SK-N-SH (cell line): ENCODE measurements at regions not wholly inside any gene's neighbourhood (a gene's known extent, or its start where the extent isn't known, plus 50 kb on each side); places are given as distances from the start of the nearest gene placed in this dataset.

Source experiments
- CTCF ChIA-PET: fragments of 300-600, 350-600 bp; formaldehyde crosslinking; extraction: SDS; loops from one replicate; lab custom pipeline; 2021; lab: Yijun Ruan, JAX
- POLR2A ChIA-PET: fragments of 350-600 bp; sonication (Branson Sonifier 250); formaldehyde crosslinking; extraction: SDS; loops from one replicate; lab custom pipeline; 2020; ENCODE audit warnings: antibody characterized with exemption, inconsistent platforms; lab: Yijun Ruan, JAX
- DNase-seq: peaks from one replicate; pipeline ENCODE4 v3.0.0; 2012
- H2AFZ ChIP-seq: fragments of 200-600 bp; sonication (generic); 2 replicates; pipeline ENCODE4 v1.8.1; 2016; ENCODE audit warnings: antibody characterized with exemption, mild to moderate bottlenecking, low read depth
- H3F3A ChIP-seq: fragments of 200-600 bp; sonication (generic); replicated peaks from 2 replicates; pipeline ENCODE3; 2016; ENCODE audit warnings: antibody characterized with exemption, mild to moderate bottlenecking; ENCODE audit not compliant: insufficient read depth
- H3K27ac ChIP-seq, 2 experiments: fragments of 200-500 bp in 1 of 2; fragments of 200-600 bp in 1 of 2; sonication (Bioruptor generic) in 1 of 2; sonication (generic), shearing (Covaris generic) in 1 of 2; 2 replicates each; pipeline versions ENCODE4 v1.5.1 to v1.6.1; 2014 to 2016; ENCODE audit warnings: low read depth in 2 of 2, inconsistent platforms in 1 of 2, low read length in 1 of 2, mild to moderate bottlenecking in 1 of 2, mixed read lengths in 1 of 2
- H3K27me3 ChIP-seq: fragments of 200-600 bp; sonication (generic), shearing (Covaris generic); 2 replicates; pipeline ENCODE4 v1.6.1; 2016; ENCODE audit warnings: mixed run types; ENCODE audit not compliant: insufficient read depth
- H3K36me3 ChIP-seq, 2 experiments: fragments of 200-500 bp in 1 of 2; fragments of 200-600 bp in 1 of 2; sonication (Bioruptor generic) in 1 of 2; sonication (generic) in 1 of 2; replicated peaks in 1 of 2; 2 replicates each; pipeline versions ENCODE3 to v1.5.1; 2014 to 2016; ENCODE audit warnings: low read length in 1 of 2, mild to moderate bottlenecking in 1 of 2; ENCODE audit not compliant: insufficient read depth in 2 of 2, control insufficient read depth in 1 of 2
- H3K4me1 ChIP-seq, 2 experiments: fragments of 200-500 bp in 1 of 2; fragments of 200-600 bp in 1 of 2; sonication (Bioruptor generic) in 1 of 2; sonication (generic), shearing (Covaris generic) in 1 of 2; 2 replicates each; pipeline versions ENCODE4 v1.5.1 to v1.6.1; 2014 to 2016; ENCODE audit warnings: low read depth in 1 of 2, low read length in 1 of 2, mixed run types in 1 of 2; ENCODE audit not compliant: insufficient read depth in 2 of 2, control insufficient read depth in 1 of 2
- H3K4me2 ChIP-seq: fragments of 200-600 bp; sonication (generic), shearing (Covaris generic); 2 replicates; pipeline ENCODE4 v1.6.1; 2017; ENCODE audit warnings: mixed run types
- H3K4me3 ChIP-seq, 2 experiments: fragments of 200-500 bp in 1 of 2; fragments of 200-600 bp in 1 of 2; sonication (Bioruptor generic) in 1 of 2; sonication (generic), shearing (Covaris generic) in 1 of 2; 2 replicates each; pipeline versions ENCODE4 v1.5.1 to v1.8.1; 2014 to 2016; ENCODE audit warnings: low read depth in 2 of 2, inconsistent platforms in 1 of 2, low read length in 1 of 2, mild to moderate bottlenecking in 1 of 2, mixed read lengths in 1 of 2, moderate library complexity in 1 of 2
- H3K79me2 ChIP-seq: fragments of 200-600 bp; sonication (generic); 2 replicates; pipeline ENCODE4 v1.8.1; 2017; ENCODE audit warnings: mild to moderate bottlenecking; ENCODE audit not compliant: insufficient read depth
- H3K9ac ChIP-seq: fragments of 200-600 bp; sonication (generic); 2 replicates; pipeline ENCODE4 v1.6.1; 2017; ENCODE audit warnings: mixed run types
- H3K9me2 ChIP-seq: fragments of 200-600 bp; sonication (generic); 2 replicates; pipeline ENCODE4 v1.6.1; 2017; ENCODE audit warnings: mixed run types
- H3K9me3 ChIP-seq: fragments of 200-600 bp; sonication (generic); 2 replicates; pipeline ENCODE4 v1.6.1; 2017; ENCODE audit warnings: mixed run types, mild to moderate bottlenecking, moderate library complexity
- H4K20me1 ChIP-seq: fragments of 200-600 bp; sonication (generic); 2 replicates; pipeline ENCODE4 v1.6.1; 2017; ENCODE audit warnings: mild to moderate bottlenecking, mixed run types; ENCODE audit not compliant: insufficient read depth
- CHD2 ChIP-seq: fragments of 150-350 bp; IDR thresholded peaks from 2 replicates; pipeline ENCODE4 v1.6.1; 2018; ENCODE audit warnings: low read length; ENCODE audit not compliant: partially characterized antibody
- EP300 ChIP-seq, 2 experiments: IDR thresholded peaks; 2 replicates each; pipeline versions ENCODE4 v1.4.0 to v1.6.1; 2012; ENCODE audit warnings: borderline replicate concordance in 1 of 2, low read depth in 1 of 2, low read length in 1 of 2
- EZH2phosphoT487 ChIP-seq: fragments of 200-600 bp; sonication (generic); IDR thresholded peaks from 2 replicates; pipeline ENCODE4 v1.6.1; 2017; ENCODE audit warnings: low read depth, mixed run types, mild to moderate bottlenecking, antibody characterized with exemption, moderate library complexity, borderline replicate concordance
- GABPA ChIP-seq: IDR thresholded peaks from 2 replicates; pipeline ENCODE4 v1.4.0; 2012; ENCODE audit warnings: low read depth, mild to moderate bottlenecking
- MAX ChIP-seq: IDR thresholded peaks from 2 replicates; pipeline ENCODE4 v1.4.0; 2012; ENCODE audit warnings: low read depth
- MEF2A ChIP-seq: IDR thresholded peaks from 2 replicates; pipeline ENCODE4 v1.4.0; 2012; ENCODE audit warnings: low read depth, borderline replicate concordance
- MXI1 ChIP-seq: IDR thresholded peaks from 2 replicates; pipeline ENCODE4 v1.6.1; 2012; ENCODE audit warnings: mild to moderate bottlenecking, low read depth, low read length, improper control_type of control experiment
- NFIC ChIP-seq: IDR thresholded peaks from 2 replicates; pipeline ENCODE4 v1.4.0; 2012; ENCODE audit warnings: borderline replicate concordance
- POLR2AphosphoS5 ChIP-seq: IDR thresholded peaks from 2 replicates; pipeline ENCODE4 v1.6.1; 2012; ENCODE audit warnings: low read depth, low read length
- RAD21 ChIP-seq: IDR thresholded peaks from 2 replicates; pipeline ENCODE4 v1.6.1; 2012; ENCODE audit warnings: mild to moderate bottlenecking, low read length
- RFX5 ChIP-seq: IDR thresholded peaks from 2 replicates; pipeline ENCODE4 v1.6.1; 2012; ENCODE audit warnings: mild to moderate bottlenecking, improper control_type of control experiment, low read length
- RXRA ChIP-seq: IDR thresholded peaks from 2 replicates; pipeline ENCODE4 v1.4.0; 2012; ENCODE audit warnings: low read depth, mild to moderate bottlenecking, borderline replicate concordance
- YY1 ChIP-seq: IDR thresholded peaks from 2 replicates; pipeline ENCODE4 v1.4.0; 2012; ENCODE audit warnings: low read depth, mild to moderate bottlenecking
- WGBS: methylation state at CpG from one replicate; pipeline ENCODE4 v1.1.6; 2017; ENCODE audit warnings: low lambda C conversion rate; 5-methylcytosine and 5-hydroxymethylcytosine counted together
- TF ChIP-seq, protein P1 (sequence below): fragments of 150-350 bp; IDR thresholded peaks from 2 replicates; pipeline ENCODE4 v1.6.1; 2016; ENCODE audit warnings: mild to moderate bottlenecking, low read depth, low read length
- TF ChIP-seq, protein P2 (sequence below): IDR thresholded peaks from 2 replicates; pipeline ENCODE4 v1.6.1; 2012; ENCODE audit warnings: mild to moderate bottlenecking, low read depth, low read length, moderate library complexity
- TF ChIP-seq, protein P3 (sequence below): fragments of 200-600 bp; sonication (generic); IDR thresholded peaks from 2 replicates; pipeline ENCODE4 v1.6.1; 2017; ENCODE audit warnings: antibody characterized with exemption, mild to moderate bottlenecking, moderate library complexity

GRCh38 chr3:153414982-153415381, 253.0 kb downstream of the RAP2B start:
- Histone ChIP-seq H4K20me1 (no peaks in the 10 kb centered on the region), H3K9me3 (0 out of 2 replicates have a peak, but pooled peaks cover 10% of the 10 kb centered on the region), H3K79me2 (no peaks in the 10 kb centered on the region), H3K4me1 (no peaks in the 10 kb centered on the region), H2AFZ (no peak overlapping the region), H3F3A (no peaks in the 10 kb centered on the region), H3K9ac (no peak overlapping the region), H3K4me2 (no peak overlapping the region; the same call in 1 of the 2 replicates), H3K4me3 (no peak overlapping the region), H3K36me3 (no peaks in the 10 kb centered on the region), H3K27ac (no peak overlapping the region), H3K9me2 (0 out of 2 replicates have a peak, but pooled peaks cover 4% of the 10 kb centered on the region), H3K27me3 (no peaks in the 10 kb centered on the region)
- ChIA-PET POLR2A (no interaction called here), CTCF (interaction anchor here (0.7 to 0.9 kb wide), 2 partner anchors 372 to 1230 kb away, joined by 3 read pairs; no protein-coding TSS in a partner anchor)
- TF ChIP-seq YY1 (no peak), MEF2A (no peak), POLR2AphosphoS5 (no peak), RXRA (no peak), MXI1 (no peak), GABPA (no peak), RAD21 (no peak), MAX (no peak), EP300 (IDR thresholded peaks at IDR 0.05; ENCODE audit: borderline replicate concordance in 1 of 2, low read depth in 1 of 2, low read length in 1 of 2) (no peak), NFIC (no peak), CHD2 (no peak), EZH2phosphoT487 (no peak), RFX5 (no peak)
- TF ChIP-seq, protein P1, sequence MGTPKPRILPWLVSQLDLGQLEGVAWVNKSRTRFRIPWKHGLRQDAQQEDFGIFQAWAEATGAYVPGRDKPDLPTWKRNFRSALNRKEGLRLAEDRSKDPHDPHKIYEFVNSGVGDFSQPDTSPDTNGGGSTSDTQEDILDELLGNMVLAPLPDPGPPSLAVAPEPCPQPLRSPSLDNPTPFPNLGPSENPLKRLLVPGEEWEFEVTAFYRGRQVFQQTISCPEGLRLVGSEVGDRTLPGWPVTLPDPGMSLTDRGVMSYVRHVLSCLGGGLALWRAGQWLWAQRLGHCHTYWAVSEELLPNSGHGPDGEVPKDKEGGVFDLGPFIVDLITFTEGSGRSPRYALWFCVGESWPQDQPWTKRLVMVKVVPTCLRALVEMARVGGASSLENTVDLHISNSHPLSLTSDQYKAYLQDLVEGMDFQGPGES: no peak
- TF ChIP-seq, protein P2, sequence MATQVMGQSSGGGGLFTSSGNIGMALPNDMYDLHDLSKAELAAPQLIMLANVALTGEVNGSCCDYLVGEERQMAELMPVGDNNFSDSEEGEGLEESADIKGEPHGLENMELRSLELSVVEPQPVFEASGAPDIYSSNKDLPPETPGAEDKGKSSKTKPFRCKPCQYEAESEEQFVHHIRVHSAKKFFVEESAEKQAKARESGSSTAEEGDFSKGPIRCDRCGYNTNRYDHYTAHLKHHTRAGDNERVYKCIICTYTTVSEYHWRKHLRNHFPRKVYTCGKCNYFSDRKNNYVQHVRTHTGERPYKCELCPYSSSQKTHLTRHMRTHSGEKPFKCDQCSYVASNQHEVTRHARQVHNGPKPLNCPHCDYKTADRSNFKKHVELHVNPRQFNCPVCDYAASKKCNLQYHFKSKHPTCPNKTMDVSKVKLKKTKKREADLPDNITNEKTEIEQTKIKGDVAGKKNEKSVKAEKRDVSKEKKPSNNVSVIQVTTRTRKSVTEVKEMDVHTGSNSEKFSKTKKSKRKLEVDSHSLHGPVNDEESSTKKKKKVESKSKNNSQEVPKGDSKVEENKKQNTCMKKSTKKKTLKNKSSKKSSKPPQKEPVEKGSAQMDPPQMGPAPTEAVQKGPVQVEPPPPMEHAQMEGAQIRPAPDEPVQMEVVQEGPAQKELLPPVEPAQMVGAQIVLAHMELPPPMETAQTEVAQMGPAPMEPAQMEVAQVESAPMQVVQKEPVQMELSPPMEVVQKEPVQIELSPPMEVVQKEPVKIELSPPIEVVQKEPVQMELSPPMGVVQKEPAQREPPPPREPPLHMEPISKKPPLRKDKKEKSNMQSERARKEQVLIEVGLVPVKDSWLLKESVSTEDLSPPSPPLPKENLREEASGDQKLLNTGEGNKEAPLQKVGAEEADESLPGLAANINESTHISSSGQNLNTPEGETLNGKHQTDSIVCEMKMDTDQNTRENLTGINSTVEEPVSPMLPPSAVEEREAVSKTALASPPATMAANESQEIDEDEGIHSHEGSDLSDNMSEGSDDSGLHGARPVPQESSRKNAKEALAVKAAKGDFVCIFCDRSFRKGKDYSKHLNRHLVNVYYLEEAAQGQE: no peak
- TF ChIP-seq, protein P3, sequence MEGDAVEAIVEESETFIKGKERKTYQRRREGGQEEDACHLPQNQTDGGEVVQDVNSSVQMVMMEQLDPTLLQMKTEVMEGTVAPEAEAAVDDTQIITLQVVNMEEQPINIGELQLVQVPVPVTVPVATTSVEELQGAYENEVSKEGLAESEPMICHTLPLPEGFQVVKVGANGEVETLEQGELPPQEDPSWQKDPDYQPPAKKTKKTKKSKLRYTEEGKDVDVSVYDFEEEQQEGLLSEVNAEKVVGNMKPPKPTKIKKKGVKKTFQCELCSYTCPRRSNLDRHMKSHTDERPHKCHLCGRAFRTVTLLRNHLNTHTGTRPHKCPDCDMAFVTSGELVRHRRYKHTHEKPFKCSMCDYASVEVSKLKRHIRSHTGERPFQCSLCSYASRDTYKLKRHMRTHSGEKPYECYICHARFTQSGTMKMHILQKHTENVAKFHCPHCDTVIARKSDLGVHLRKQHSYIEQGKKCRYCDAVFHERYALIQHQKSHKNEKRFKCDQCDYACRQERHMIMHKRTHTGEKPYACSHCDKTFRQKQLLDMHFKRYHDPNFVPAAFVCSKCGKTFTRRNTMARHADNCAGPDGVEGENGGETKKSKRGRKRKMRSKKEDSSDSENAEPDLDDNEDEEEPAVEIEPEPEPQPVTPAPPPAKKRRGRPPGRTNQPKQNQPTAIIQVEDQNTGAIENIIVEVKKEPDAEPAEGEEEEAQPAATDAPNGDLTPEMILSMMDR: no peak
- DNase-seq: no peak
- WGBS: 22% methylated on average over 2 of the region's 2 CpGs
